Mammary epithelial cell (primary cell): ENCODE measurements at regions not wholly inside any gene's neighbourhood (a gene's known extent, or its start where the extent isn't known, plus 50 kb on each side); places are given as distances from the start of the nearest gene placed in this dataset.

Source experiments
- CTCF ChIP-seq, 2 donors: IDR thresholded peaks in 1 of 2; conservative IDR thresholded peaks in 1 of 2; 2 replicates each; pipeline ENCODE4 v1.5.1; 2011 to 2012; ENCODE audit warnings: inconsistent platforms in 2 of 2, low read length in 2 of 2, mild to moderate bottlenecking in 2 of 2, control low read depth in 1 of 2, low read depth in 1 of 2; ENCODE audit not compliant: insufficient read depth in 1 of 2; ENCODE audit errors: extremely low read depth in 1 of 2
- EZH2 ChIP-seq: IDR thresholded peaks from 2 replicates; pipeline ENCODE4 v1.6.1; 2012; ENCODE audit warnings: low read length, inconsistent platforms, borderline replicate concordance

- TF ChIP-seq CTCF (conservative IDR thresholded peaks at IDR 0.05 in 1 of 2, IDR thresholded peaks at IDR 0.05 in 1 of 2; ENCODE audit: extremely low read depth in 1 of 2, insufficient read depth in 1 of 2, low read depth in 1 of 2, low read length in 2 of 2) (no peak), EZH2 (no peak)
These were observed 212.6 kb upstream of the HABP2 start for GRCh38 chr10:113340282-113340681.
